H1 (cell line): ENCODE measurements at regions not wholly inside any gene's neighbourhood (a gene's known extent, or its start where the extent isn't known, plus 50 kb on each side); places are given as distances from the start of the nearest gene placed in this dataset.

Source experiments
- CTCF ChIA-PET: fragments of 300-600 bp; sonication (Branson Sonifier 250); formaldehyde crosslinking; loops from one replicate; lab custom pipeline; 2021; ENCODE audit not compliant: partially characterized antibody; lab: Charles Lee
- POLR2A ChIA-PET: fragments of 300-600 bp; sonication (Branson Sonifier 250); formaldehyde crosslinking; loops from one replicate; lab custom pipeline; 2021; ENCODE audit warnings: inconsistent platforms; ENCODE audit not compliant: partially characterized antibody; lab: Charles Lee
- DNase-seq, 2 experiments: peaks; one replicate each; pipeline versions ENCODE4 v3.0.0 to v3.0.0-alpha.2; 2010 to 2022; ENCODE audit warnings: low spot score in 2 of 2, low read depth in 1 of 2, mixed read lengths in 1 of 2
- FAIRE-seq: peaks from 2 replicates; lab custom pipeline; 2011; peaks lifted over from hg19 to GRCh38; lab: Jason Lieb, UNC
- H2AFZ ChIP-seq: 2 replicates; pipeline ENCODE4 v1.8.1; 2012; ENCODE audit warnings: low read length, inconsistent platforms
- H2AK5ac ChIP-seq: 2 replicates; pipeline ENCODE4 v1.6.1; 2013; ENCODE audit warnings: low read depth, low read length
- H2BK120ac ChIP-seq: replicated peaks from 2 replicates; pipeline ENCODE3; 2013; ENCODE audit warnings: low read depth, low read length, inconsistent platforms
- H2BK12ac ChIP-seq: 2 replicates; pipeline ENCODE4 v1.6.1; 2013; ENCODE audit warnings: low read depth, low read length
- H2BK15ac ChIP-seq: 2 replicates; pipeline ENCODE4 v1.6.1; 2013; ENCODE audit warnings: low read length
- H2BK20ac ChIP-seq: 2 replicates; pipeline ENCODE4 v1.6.1; 2013; ENCODE audit warnings: low read length
- H2BK5ac ChIP-seq: 2 replicates; pipeline ENCODE4 v1.6.1; 2013; ENCODE audit warnings: low read depth, low read length
- H3K14ac ChIP-seq: 2 replicates; pipeline ENCODE4 v1.6.1; 2013; ENCODE audit warnings: inconsistent platforms; ENCODE audit not compliant: insufficient read length
- H3K18ac ChIP-seq: 2 replicates; pipeline ENCODE4 v1.6.1; 2013; ENCODE audit warnings: low read length; ENCODE audit errors: extremely low read depth
- H3K23ac ChIP-seq: 2 replicates; pipeline ENCODE4 v1.6.1; 2013; ENCODE audit warnings: inconsistent platforms; ENCODE audit not compliant: insufficient read length
- H3K23me2 ChIP-seq: 2 replicates; pipeline ENCODE4 v1.6.1; 2013; ENCODE audit warnings: low read depth, low read length
- H3K27ac ChIP-seq: 2 replicates; pipeline ENCODE4 v1.6.1; 2011; ENCODE audit warnings: low read depth, low read length, inconsistent platforms
- H3K27me3 ChIP-seq, 4 experiments: replicated peaks in 1 of 4; 1 replicate in 1 of 4; 2 replicates in 3 of 4; pipeline versions ENCODE4 v1.6.1 to v1.8.1; 2011 to 2013; ENCODE audit warnings: low read length in 3 of 4, mild to moderate bottlenecking in 3 of 4, inconsistent platforms in 2 of 4, mixed read lengths in 2 of 4, moderate library complexity in 1 of 4; ENCODE audit not compliant: control insufficient read depth in 3 of 4, insufficient read depth in 3 of 4; ENCODE audit errors: extremely low read depth in 1 of 4
- H3K36me3 ChIP-seq, 4 experiments: 2 replicates each; pipeline versions ENCODE4 v1.6.1 to v1.8.1; 2011 to 2013; ENCODE audit warnings: mild to moderate bottlenecking in 4 of 4, low read length in 3 of 4, moderate library complexity in 2 of 4, control low read depth in 1 of 4, inconsistent platforms in 1 of 4; ENCODE audit not compliant: insufficient read depth in 4 of 4, control insufficient read depth in 2 of 4
- H3K4ac ChIP-seq: replicated peaks from 2 replicates; pipeline ENCODE3; 2013; ENCODE audit warnings: low read length, low read depth, mixed read lengths, inconsistent platforms; ENCODE audit not compliant: insufficient read length
- H3K4me1 ChIP-seq, 4 experiments: replicated peaks in 1 of 4; 1 replicate in 1 of 4; 2 replicates in 3 of 4; pipeline versions ENCODE4 v1.6.1 to v1.8.1; 2011 to 2013; ENCODE audit warnings: low read length in 3 of 4, inconsistent platforms in 2 of 4, mixed read lengths in 1 of 4; ENCODE audit not compliant: insufficient read depth in 4 of 4, control insufficient read depth in 3 of 4
- H3K4me2 ChIP-seq, 2 experiments: 2 replicates each; pipeline versions ENCODE4 v1.6.1 to v1.8.1; 2011 to 2013; ENCODE audit warnings: low read depth in 2 of 2, low read length in 2 of 2, control low read depth in 1 of 2, inconsistent platforms in 1 of 2, mild to moderate bottlenecking in 1 of 2; ENCODE audit not compliant: insufficient read depth in 1 of 2
- H3K4me3 ChIP-seq, 4 experiments: fragments of 200-600, 300-600 bp in 1 of 4; sonication (generic), shearing (Covaris generic), sonication (Bioruptor Twin) in 1 of 4; 2 replicates each; pipeline versions ENCODE4 v1.5.1 to v1.8.1; 2011 to 2016; ENCODE audit warnings: low read length in 4 of 4, low read depth in 3 of 4, control low read depth in 2 of 4, inconsistent platforms in 2 of 4, mild to moderate bottlenecking in 2 of 4, mixed read lengths in 1 of 4, moderate library complexity in 1 of 4; ENCODE audit not compliant: insufficient read depth in 2 of 4; ENCODE audit errors: extremely low read depth in 1 of 4
- H3K56ac ChIP-seq: replicated peaks from 2 replicates; pipeline ENCODE3; 2013; ENCODE audit warnings: low read depth, mild to moderate bottlenecking, mixed read lengths, low read length, inconsistent platforms; ENCODE audit not compliant: insufficient read length
- H3K79me1 ChIP-seq: 2 replicates; pipeline ENCODE4 v1.6.1; 2013; ENCODE audit warnings: low read depth, low read length, control low read depth
- H3K79me2 ChIP-seq, 2 experiments: 2 replicates each; pipeline versions ENCODE4 v1.6.1 to v1.8.1; 2012 to 2013; ENCODE audit warnings: low read length in 2 of 2, mild to moderate bottlenecking in 2 of 2, inconsistent platforms in 1 of 2; ENCODE audit not compliant: insufficient read depth in 2 of 2, control insufficient read depth in 1 of 2
- H3K9ac ChIP-seq, 4 experiments: replicated peaks in 1 of 4; 1 replicate in 1 of 4; 2 replicates in 3 of 4; pipeline versions ENCODE4 v1.6.1 to v1.8.1; 2011 to 2013; ENCODE audit warnings: low read depth in 3 of 4, low read length in 3 of 4, control low read depth in 2 of 4, mild to moderate bottlenecking in 2 of 4, moderate library complexity in 2 of 4, inconsistent platforms in 1 of 4; ENCODE audit errors: extremely low read depth in 1 of 4
- H3K9me3 ChIP-seq, 2 experiments: 2 replicates each; pipeline versions ENCODE4 v1.6.1 to v1.8.1; 2012 to 2013; ENCODE audit warnings: mild to moderate bottlenecking in 2 of 2, moderate library complexity in 2 of 2, control low read depth in 1 of 2, inconsistent platforms in 1 of 2, low read depth in 1 of 2, low read length in 1 of 2, mixed read lengths in 1 of 2; ENCODE audit not compliant: insufficient read depth in 2 of 2
- H4K20me1 ChIP-seq, 2 experiments: replicated peaks in 1 of 2; 2 replicates each; pipeline versions ENCODE3 to v1.8.1; 2011 to 2013; ENCODE audit warnings: inconsistent platforms in 2 of 2, low read length in 2 of 2, mild to moderate bottlenecking in 1 of 2; ENCODE audit not compliant: insufficient read depth in 2 of 2, control insufficient read depth in 1 of 2
- H4K5ac ChIP-seq: 2 replicates; pipeline ENCODE4 v1.6.1; 2013; ENCODE audit warnings: low read length, low read depth, mixed read lengths, inconsistent platforms; ENCODE audit not compliant: insufficient read length
- H4K8ac ChIP-seq: 2 replicates; pipeline ENCODE4 v1.8.0; 2013; ENCODE audit warnings: mild to moderate bottlenecking, moderate library complexity, low read length, inconsistent platforms; ENCODE audit not compliant: insufficient read depth; ENCODE audit errors: extremely low read depth
- H4K91ac ChIP-seq: replicated peaks from 2 replicates; pipeline ENCODE3; 2013; ENCODE audit warnings: low read length, mixed read lengths, inconsistent platforms; ENCODE audit not compliant: insufficient read length
- CBX5 ChIP-seq: fragments of 300-800, 300-1000 bp; sonication (generic); IDR thresholded peaks from 2 replicates; pipeline ENCODE4 v1.7.1; 2016; ENCODE audit warnings: antibody characterized with exemption, low read length, low read depth
- CTBP2 ChIP-seq: IDR thresholded peaks from 2 replicates; pipeline ENCODE4 v1.7.0; 2011; ENCODE audit warnings: borderline replicate concordance, mild to moderate bottlenecking, moderate library complexity, mixed read lengths, low read length; ENCODE audit not compliant: insufficient read depth, insufficient read length
- EZH2 ChIP-seq: fragments of 200-600 bp; sonication (generic); IDR thresholded peaks from 2 replicates; pipeline ENCODE4 v1.7.1; 2012; ENCODE audit warnings: low read depth, mild to moderate bottlenecking, moderate library complexity, low read length, inconsistent platforms; ENCODE audit not compliant: severe bottlenecking
- FOSL1 ChIP-seq: IDR thresholded peaks from 2 replicates; pipeline ENCODE4 v1.6.1; 2011; ENCODE audit warnings: mild to moderate bottlenecking, low read depth, low read length, moderate library complexity; ENCODE audit not compliant: insufficient read depth
- JUN ChIP-seq: IDR thresholded peaks from 2 replicates; pipeline ENCODE4 v1.6.1; 2011; ENCODE audit warnings: low read depth, mild to moderate bottlenecking, improper control_type of control experiment, low read length
- KDM1A ChIP-seq: fragments of 200-600, 300-600 bp; sonication (generic); IDR thresholded peaks from 2 replicates; pipeline ENCODE4 v1.7.1; 2016; ENCODE audit warnings: mild to moderate bottlenecking, low read length, borderline replicate concordance
- KDM5A ChIP-seq: fragments of 200-600 bp; IDR thresholded peaks from 2 replicates; pipeline ENCODE4 v1.7.1; 2012; ENCODE audit warnings: mild to moderate bottlenecking, low read length, inconsistent platforms, mixed read lengths
- PHF8 ChIP-seq: fragments of 200-600 bp; sonication (generic); conservative IDR thresholded peaks from 2 replicates; pipeline ENCODE4 v1.7.1; 2012; ENCODE audit warnings: low read depth, mild to moderate bottlenecking, inconsistent platforms, low read length, moderate library complexity
- POLR2AphosphoS5 ChIP-seq: IDR thresholded peaks from 2 replicates; pipeline ENCODE4 v1.6.1; 2011; ENCODE audit warnings: low read depth, low read length
- SIX5 ChIP-seq: IDR thresholded peaks from 2 replicates; pipeline ENCODE4 v1.6.1; 2011; ENCODE audit warnings: mild to moderate bottlenecking, low read depth, low read length
- SP2 ChIP-seq: IDR thresholded peaks from 2 replicates; pipeline ENCODE4 v1.6.1; 2012; ENCODE audit warnings: mild to moderate bottlenecking, low read length, inconsistent platforms
- SUZ12 ChIP-seq: fragments of 200-600 bp; sonication (generic); IDR thresholded peaks from 2 replicates; pipeline ENCODE4 v1.6.1; 2012; ENCODE audit warnings: mild to moderate bottlenecking, inconsistent platforms, low read length, moderate library complexity, mixed read lengths
- TAF1 ChIP-seq: IDR thresholded peaks from 2 replicates; pipeline ENCODE4 v1.6.1; 2011; ENCODE audit warnings: mild to moderate bottlenecking, low read depth, low read length
- WGBS, 2 experiments: shearing (Covaris generic) in 1 of 2; methylation state at CpG; one replicate each; pipeline versions ENCODE4 v1.1.6 to v1.1.7; 2013 to 2015; ENCODE audit warnings: low lambda C conversion rate in 2 of 2, mixed read lengths in 2 of 2, inconsistent platforms in 1 of 2, low coverage in 1 of 2, missing lambda C conversion rate in 1 of 2; ENCODE audit not compliant: insufficient replicate concordance in 2 of 2, insufficient coverage in 1 of 2, insufficient read length in 1 of 2; ENCODE audit errors: extremely low coverage in 1 of 2, missing lambda C conversion rate in 1 of 2; 5-methylcytosine and 5-hydroxymethylcytosine counted together
- TF ChIP-seq, protein P1 (sequence below): IDR thresholded peaks from 2 replicates; pipeline ENCODE4 v1.6.1; 2012; ENCODE audit warnings: low read length, inconsistent platforms

DNA sequence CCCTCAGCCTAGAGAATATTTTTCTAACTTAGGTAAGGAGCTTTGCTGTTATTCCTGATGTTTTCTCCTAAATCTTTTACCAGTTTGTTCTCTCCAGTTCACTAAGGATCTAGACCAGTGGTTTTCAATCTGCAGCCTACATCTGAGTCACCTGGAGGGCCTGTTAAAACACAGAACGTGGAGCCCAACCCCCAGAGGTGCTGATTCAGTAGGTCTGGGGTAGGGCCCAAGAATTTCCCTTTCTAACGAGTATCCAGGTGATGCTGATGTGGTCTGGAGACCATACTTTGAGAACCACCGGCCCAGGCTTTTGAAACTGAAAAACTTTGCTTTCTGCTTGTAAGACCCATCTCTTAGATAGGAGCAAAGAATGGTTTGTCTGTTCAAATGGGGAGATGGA, 51.2 kb upstream of the KMT2E start:
- H2BK5ac ChIP-seq = no peak overlapping the region
- FAIRE-seq = no peak
- CTCF ChIA-PET = no interaction called here
- TF ChIP-seq POLR2AphosphoS5 (no peak), FOSL1 (no peak), CBX5 (no peak), KDM1A (no peak), SP2 (no peak), PHF8 (no peak), CTBP2 (no peak), KDM5A (no peak), JUN (no peak), TAF1 (no peak), SUZ12 (no peak), SIX5 (no peak), EZH2 (no peak)
- TF ChIP-seq, protein P1, sequence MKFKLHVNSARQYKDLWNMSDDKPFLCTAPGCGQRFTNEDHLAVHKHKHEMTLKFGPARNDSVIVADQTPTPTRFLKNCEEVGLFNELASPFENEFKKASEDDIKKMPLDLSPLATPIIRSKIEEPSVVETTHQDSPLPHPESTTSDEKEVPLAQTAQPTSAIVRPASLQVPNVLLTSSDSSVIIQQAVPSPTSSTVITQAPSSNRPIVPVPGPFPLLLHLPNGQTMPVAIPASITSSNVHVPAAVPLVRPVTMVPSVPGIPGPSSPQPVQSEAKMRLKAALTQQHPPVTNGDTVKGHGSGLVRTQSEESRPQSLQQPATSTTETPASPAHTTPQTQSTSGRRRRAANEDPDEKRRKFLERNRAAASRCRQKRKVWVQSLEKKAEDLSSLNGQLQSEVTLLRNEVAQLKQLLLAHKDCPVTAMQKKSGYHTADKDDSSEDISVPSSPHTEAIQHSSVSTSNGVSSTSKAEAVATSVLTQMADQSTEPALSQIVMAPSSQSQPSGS = no peak

More for the DNA sequence above, 51.2 kb upstream of the KMT2E start:
- Histone ChIP-seq H4K20me1 (no peaks in the 10 kb centered on the region), H2BK20ac (no peak overlapping the region), H3K4me3 (no peak overlapping the region), H2AK5ac (no peak overlapping the region), H3K56ac (no peak overlapping the region), H3K4me1 (no peaks in the 10 kb centered on the region), H3K79me1 (no peaks in the 10 kb centered on the region), H4K5ac (no peak overlapping the region), H3K9me3 (peaks cover 3 to 6% of the 10 kb centered on the region in 2 experiments; a peak in 2 of 4 replicates), H4K8ac (no peak overlapping the region), H2BK12ac (no peak overlapping the region), H3K27ac (no peak overlapping the region), H3K18ac (no peak overlapping the region), H3K14ac (no peak overlapping the region), H2AFZ (no peak overlapping the region), H2BK120ac (no peak overlapping the region), H3K27me3 (no peaks in the 10 kb centered on the region), H3K23ac (no peak overlapping the region), H3K4ac (no peak overlapping the region), H3K9ac (no peak overlapping the region), H2BK15ac (no peak overlapping the region), H3K36me3 (no peaks in the 10 kb centered on the region), H3K79me2 (no peaks in the 10 kb centered on the region), H3K23me2 (no peaks in the 10 kb centered on the region), H4K91ac (no peak overlapping the region), H3K4me2 (no peak overlapping the region)
- no peak for DNase-seq
- POLR2A ChIA-PET = interaction anchor here (3.6 kb wide), 1 partner anchor 21 kb away, joined by 11 read pairs; no protein-coding TSS in a partner anchor
- 79% methylated on average over 3 of the region's 3 CpGs; no CpG with 5 or more reads in 1 of the 2 experiments for WGBS, 2 experiments
